ENCODE measurements at regions not wholly inside any gene's neighbourhood (a gene's known extent, or its start where the extent isn't known, plus 50 kb on each side); places are given as distances from the start of the nearest gene placed in this dataset.

DNA sequence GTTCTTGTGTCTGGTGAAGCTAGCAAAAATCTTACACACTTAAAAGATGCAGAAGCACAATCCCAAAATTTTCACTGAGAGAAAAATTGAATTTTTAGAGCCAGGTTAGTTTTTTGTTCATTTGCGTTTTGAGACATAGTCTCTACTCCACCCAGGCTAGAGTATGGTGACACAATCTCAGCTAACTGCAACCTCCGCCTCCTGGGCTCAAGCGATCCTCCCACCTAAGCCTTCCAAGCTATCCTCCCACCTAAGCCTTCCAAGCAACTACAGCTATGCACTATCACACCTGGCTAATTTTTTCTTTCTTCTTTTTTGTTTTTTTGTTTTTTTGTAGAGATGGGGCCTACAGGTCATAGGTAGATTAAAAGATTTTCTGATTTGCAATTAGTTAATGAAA lies 113.1 kb upstream of the RAB6C start:
- intact Hi-C loops (cut with micrococcal nuclease; ENCODE audit: unreplicated experiment) = no loop called here
- Histone ChIP-seq H3K9me3 (ENCODE audit: low read length) (no peaks in the 10 kb centered on the region), H3K4me2 (ENCODE audit: low read depth, low read length) (no peak overlapping the region), H3K4me1 (ENCODE audit: insufficient read depth, low read length) (no peaks in the 10 kb centered on the region), H4K20me1 (ENCODE audit: insufficient read depth, low read length) (no peaks in the 10 kb centered on the region), H2AFZ (ENCODE audit: low read length) (no peak overlapping the region), H3K27ac (ENCODE audit: extremely low read length, insufficient read depth, low read length) (no peak overlapping the region), H3K9ac (ENCODE audit: insufficient read depth, low read depth, low read length) (no peak overlapping the region), H3K4me3 (replicated peaks in 1 of 3; ENCODE audit: insufficient read depth in 1 of 3, low read depth in 2 of 3, low read length in 3 of 3) (no peak overlapping the region), H3K36me3 (replicated peaks in 1 of 2; ENCODE audit: control insufficient read depth in 1 of 2, insufficient read depth in 2 of 2, low read length in 2 of 2) (no peaks in the 10 kb centered on the region), H3K27me3 (ENCODE audit: control insufficient read depth in 1 of 2, insufficient read depth in 2 of 2, low read length in 2 of 2) (peaks cover 2 to 26% of the 10 kb centered on the region in 2 experiments; a peak in 4 of 5 replicates), H3K79me2 (ENCODE audit: insufficient read depth, low read length) (no peaks in the 10 kb centered on the region)
- 57% methylated on average over 3 of the region's 3 CpGs for WGBS (ENCODE audit: low lambda C conversion rate)
- no TSS peak for BruUV-seq (replicated peaks)
- in situ Hi-C loops (cut with HindIII; ENCODE audit: extremely low pct_ligation_motif_present, low pct_unique_long_range_greater_than_20kb) = no loop called here
- ATAC-seq = no peak
- ChIA-PET POLR2A (no interaction called here), CTCF (ENCODE audit: low intra/inter-chr PET ratio, low total read pairs) (no interaction called here)
- no peak for DNase-seq (ENCODE audit: low spot score)
- FAIRE-seq = no peak
- TF ChIP-seq, protein P1, sequence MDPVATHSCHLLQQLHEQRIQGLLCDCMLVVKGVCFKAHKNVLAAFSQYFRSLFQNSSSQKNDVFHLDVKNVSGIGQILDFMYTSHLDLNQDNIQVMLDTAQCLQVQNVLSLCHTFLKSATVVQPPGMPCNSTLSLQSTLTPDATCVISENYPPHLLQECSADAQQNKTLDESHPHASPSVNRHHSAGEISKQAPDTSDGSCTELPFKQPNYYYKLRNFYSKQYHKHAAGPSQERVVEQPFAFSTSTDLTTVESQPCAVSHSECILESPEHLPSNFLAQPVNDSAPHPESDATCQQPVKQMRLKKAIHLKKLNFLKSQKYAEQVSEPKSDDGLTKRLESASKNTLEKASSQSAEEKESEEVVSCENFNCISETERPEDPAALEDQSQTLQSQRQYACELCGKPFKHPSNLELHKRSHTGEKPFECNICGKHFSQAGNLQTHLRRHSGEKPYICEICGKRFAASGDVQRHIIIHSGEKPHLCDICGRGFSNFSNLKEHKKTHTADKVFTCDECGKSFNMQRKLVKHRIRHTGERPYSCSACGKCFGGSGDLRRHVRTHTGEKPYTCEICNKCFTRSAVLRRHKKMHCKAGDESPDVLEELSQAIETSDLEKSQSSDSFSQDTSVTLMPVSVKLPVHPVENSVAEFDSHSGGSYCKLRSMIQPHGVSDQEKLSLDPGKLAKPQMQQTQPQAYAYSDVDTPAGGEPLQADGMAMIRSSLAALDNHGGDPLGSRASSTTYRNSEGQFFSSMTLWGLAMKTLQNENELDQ (CRISPR knock-in tag; IDR thresholded peaks at IDR 0.05; ENCODE audit: borderline replicate concordance) = no peak
- TF ChIP-seq, protein P2, sequence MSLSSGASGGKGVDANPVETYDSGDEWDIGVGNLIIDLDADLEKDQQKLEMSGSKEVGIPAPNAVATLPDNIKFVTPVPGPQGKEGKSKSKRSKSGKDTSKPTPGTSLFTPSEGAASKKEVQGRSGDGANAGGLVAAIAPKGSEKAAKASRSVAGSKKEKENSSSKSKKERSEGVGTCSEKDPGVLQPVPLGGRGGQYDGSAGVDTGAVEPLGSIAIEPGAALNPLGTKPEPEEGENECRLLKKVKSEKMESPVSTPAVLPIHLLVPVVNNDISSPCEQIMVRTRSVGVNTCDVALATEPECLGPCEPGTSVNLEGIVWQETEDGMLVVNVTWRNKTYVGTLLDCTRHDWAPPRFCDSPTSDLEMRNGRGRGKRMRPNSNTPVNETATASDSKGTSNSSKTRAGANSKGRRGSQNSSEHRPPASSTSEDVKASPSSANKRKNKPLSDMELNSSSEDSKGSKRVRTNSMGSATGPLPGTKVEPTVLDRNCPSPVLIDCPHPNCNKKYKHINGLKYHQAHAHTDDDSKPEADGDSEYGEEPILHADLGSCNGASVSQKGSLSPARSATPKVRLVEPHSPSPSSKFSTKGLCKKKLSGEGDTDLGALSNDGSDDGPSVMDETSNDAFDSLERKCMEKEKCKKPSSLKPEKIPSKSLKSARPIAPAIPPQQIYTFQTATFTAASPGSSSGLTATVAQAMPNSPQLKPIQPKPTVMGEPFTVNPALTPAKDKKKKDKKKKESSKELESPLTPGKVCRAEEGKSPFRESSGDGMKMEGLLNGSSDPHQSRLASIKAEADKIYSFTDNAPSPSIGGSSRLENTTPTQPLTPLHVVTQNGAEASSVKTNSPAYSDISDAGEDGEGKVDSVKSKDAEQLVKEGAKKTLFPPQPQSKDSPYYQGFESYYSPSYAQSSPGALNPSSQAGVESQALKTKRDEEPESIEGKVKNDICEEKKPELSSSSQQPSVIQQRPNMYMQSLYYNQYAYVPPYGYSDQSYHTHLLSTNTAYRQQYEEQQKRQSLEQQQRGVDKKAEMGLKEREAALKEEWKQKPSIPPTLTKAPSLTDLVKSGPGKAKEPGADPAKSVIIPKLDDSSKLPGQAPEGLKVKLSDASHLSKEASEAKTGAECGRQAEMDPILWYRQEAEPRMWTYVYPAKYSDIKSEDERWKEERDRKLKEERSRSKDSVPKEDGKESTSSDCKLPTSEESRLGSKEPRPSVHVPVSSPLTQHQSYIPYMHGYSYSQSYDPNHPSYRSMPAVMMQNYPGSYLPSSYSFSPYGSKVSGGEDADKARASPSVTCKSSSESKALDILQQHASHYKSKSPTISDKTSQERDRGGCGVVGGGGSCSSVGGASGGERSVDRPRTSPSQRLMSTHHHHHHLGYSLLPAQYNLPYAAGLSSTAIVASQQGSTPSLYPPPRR (CRISPR knock-in tag; IDR thresholded peaks at IDR 0.05; ENCODE audit: borderline replicate concordance) = no peak
- TF ChIP-seq ZNF816 (CRISPR knock-in tag; IDR thresholded peaks at IDR 0.05; ENCODE audit: borderline replicate concordance) (no peak), WIZ (CRISPR knock-in tag; IDR thresholded peaks at IDR 0.05) (no peak), ATRX (CRISPR knock-in tag; IDR thresholded peaks at IDR 0.05; ENCODE audit: borderline replicate concordance) (no peak), DNMT1 (CRISPR knock-in tag; IDR thresholded peaks at IDR 0.05) (no peak), MED1 (CRISPR knock-in tag; IDR thresholded peaks at IDR 0.05) (no peak), TGIF2 (CRISPR knock-in tag; IDR thresholded peaks at IDR 0.05) (no peak), POLR2A (IDR thresholded peaks at IDR 0.05; ENCODE audit: insufficient read depth in 1 of 2, low read depth in 2 of 2, low read length in 2 of 2) (no peak)
- TF ChIP-seq, protein P3, sequence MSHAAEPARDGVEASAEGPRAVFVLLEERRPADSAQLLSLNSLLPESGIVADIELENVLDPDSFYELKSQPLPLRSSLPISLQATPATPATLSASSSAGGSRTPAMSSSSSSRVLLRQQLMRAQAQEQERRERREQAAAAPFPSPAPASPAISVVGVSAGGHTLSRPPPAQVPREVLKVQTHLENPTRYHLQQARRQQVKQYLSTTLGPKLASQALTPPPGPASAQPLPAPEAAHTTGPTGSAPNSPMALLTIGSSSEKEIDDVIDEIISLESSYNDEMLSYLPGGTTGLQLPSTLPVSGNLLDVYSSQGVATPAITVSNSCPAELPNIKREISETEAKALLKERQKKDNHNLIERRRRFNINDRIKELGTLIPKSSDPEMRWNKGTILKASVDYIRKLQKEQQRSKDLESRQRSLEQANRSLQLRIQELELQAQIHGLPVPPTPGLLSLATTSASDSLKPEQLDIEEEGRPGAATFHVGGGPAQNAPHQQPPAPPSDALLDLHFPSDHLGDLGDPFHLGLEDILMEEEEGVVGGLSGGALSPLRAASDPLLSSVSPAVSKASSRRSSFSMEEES (CRISPR knock-in tag; IDR thresholded peaks at IDR 0.05) = no peak
